Stimulated activated CD8-positive, alpha-beta memory T cell treated with anti-CD3 and anti-CD28 coated beads, Interleukin-7, amount 100 ng/mL, for 24 hours (primary cell): ENCODE measurements at regions not wholly inside any gene's neighbourhood (a gene's known extent, or its start where the extent isn't known, plus 50 kb on each side); places are given as distances from the start of the nearest gene placed in this dataset.

ENCODE experiments used
- DNase-seq: peaks from one replicate; pipeline ENCODE4 v3.0.0-alpha.2; 2020; ENCODE audit warnings: low read depth

GRCh38 chrX:39809331-39809730 is 288.4 kb downstream of the BCOR start:
- DNase-seq: no peak

- no peak for DNase-seq
Observed at GRCh38 chrX:39810901-39811300, 286.9 kb downstream of the BCOR start.

GRCh38 chrX:39811376-39811775 is 286.4 kb downstream of the BCOR start:
- DNase-seq: no peak

DNA sequence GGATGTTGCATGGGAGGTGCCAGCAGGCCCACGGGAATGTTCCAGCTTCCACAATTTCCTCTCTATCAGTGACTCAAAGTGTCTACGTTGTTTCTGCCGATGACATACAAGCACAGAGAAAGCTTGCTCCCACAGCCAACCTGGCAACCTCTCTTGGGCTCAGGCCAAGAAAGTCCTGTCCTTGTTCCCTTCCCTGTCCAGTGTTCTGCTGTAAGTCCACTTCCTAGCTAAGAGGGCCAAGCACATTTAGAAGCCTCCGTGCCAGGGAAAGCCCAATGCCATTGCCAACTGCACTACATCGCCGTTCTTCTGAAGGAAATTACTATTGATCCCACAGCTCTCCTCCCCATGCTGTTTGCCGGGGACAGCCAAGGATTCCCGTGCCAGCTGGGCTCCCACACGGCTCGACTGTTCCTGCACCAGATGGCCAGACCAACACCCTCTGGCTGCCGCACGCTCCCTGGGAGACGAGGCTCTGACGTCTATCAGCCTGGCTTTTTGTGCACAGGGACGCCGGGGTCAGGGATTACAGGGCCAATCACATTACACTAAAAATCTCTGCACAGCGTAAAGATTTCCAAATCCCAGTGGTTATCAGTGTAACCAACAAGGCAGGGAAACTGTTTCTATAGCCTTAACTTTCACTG is 284.0 kb downstream of the BCOR start:
- DNase-seq: no peak

DNA sequence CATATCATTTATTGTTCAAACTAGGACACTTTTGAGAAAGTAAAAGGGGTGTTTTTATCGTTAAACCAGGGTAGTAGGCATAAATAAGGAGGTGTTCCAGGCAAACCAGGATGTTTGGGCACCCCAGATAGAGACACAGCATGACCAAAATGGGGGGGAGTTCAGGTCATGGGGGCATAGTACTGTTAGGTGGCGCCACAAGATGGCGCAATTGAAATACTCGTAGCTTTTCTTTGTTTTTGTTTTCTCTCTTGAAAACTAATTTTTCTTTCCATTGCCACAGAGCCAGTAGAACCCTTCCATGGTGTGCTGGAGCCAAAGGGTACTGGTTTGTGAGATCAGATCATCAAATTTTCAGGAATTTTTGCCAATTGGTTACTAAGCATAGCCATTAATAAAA is 283.4 kb downstream of the BCOR start:
- no peak for DNase-seq

GRCh38 chrX:39815631-39816030 is 282.1 kb downstream of the BCOR start:
- no peak for DNase-seq

DNA sequence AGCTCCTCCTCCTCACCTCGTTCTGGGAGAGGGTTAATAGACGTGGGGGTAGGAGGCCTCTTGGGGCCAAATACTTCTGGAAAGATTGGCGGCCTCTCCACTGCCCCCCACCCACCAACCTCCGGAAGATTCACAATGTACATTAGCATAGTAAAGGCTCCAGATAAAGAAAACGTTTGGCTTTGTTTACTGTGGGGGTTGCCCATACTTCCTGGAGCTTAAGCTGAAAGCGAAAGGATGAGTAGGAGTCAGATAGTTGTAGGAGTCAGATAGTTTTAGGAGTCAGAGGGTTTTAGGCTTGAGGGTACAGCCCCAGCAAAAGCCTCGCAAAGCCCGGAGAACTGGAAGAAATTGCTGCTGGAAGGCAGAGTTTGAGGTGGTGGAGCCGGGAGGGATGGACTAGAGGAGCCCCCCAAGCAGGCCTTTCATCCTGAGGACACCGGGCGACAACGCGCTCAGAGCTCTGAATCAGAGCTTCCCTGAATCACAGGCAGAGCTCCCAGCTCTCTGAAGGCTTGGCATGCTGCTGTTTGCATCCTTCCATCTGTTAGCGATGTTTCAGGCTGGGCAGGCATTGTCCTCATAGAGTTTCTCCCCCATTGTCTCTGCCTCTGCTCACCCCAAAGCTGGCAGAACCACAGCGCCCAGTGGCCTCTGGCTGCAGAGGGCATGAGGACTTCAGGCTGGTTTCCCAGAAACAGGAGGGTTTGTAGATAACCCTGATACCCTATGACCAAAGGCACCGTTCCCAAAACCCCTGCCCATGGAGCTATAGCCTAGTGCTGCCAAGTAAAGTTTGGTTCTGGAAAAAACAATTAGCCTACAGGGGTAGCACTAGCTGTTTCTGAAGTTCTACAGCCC is 280.7 kb downstream of the BCOR start:
- no peak for DNase-seq

DNA sequence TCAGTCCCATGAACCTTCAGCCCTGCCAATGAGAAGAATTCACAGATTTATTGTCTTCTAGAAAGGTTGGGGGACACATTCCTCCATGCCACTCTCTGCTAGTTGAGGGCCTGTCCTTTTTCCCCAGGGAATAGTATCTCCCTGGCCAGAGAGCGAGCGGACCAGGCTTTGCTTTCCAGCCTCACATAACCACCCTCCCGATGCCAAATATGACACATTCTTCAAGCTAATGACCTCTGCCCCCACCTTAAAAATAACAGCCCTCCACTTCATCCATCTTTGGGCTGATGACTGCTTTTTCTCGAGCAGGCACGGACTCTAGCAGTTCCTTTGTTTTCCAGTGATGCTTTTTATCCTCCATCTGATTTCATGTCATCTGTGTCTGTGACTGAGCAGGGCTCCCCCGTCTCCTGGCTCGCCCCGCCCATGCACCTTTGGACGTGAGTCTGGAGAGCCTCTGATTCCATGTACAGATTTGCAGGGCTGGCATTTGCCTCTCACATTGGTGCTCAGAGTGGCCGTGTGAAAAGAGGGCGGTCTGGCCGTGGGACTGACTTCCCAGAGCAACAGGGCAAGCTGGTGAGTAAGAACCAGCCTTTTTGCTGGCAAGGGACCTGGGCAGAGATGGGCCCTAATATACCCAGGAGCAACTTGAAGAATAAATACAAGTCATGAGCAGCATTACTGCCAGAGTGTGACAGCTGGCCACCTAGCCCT is 279.8 kb downstream of the BCOR start:
- DNase-seq: no peak

DNA sequence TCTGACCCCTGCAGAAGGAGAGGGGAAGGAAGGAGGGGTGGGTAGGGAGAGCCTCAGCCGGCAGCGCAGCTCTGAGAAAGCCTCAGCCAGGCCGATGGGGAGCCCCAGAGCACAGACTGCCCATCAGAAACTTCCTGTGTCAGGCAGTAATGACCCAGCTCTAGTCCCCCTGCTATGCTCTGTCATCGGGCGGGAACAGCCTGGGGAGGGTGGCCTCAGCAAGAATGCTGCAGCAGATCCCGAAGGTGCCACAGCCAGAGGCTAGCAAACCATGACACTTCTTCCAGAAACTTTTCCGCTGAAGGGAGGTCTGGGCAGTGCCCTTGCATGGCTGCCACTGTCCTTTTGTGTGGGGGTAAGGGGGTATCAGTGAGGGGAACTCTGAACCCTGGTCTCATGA is 279.0 kb downstream of the BCOR start:
- no peak for DNase-seq

- DNase-seq: no peak
Observed at GRCh38 chrX:39819921-39820849, 277.6 kb downstream of the BCOR start.

GRCh38 chrX:39820938-39821708 is 276.6 kb downstream of the BCOR start:
- DNase-seq: no peak

- DNase-seq: no peak
Observed at GRCh38 chrX:39821709-39822095, 276.1 kb downstream of the BCOR start.

GRCh38 chrX:39822133-39822748 is 275.5 kb downstream of the BCOR start:
- no peak for DNase-seq

DNA sequence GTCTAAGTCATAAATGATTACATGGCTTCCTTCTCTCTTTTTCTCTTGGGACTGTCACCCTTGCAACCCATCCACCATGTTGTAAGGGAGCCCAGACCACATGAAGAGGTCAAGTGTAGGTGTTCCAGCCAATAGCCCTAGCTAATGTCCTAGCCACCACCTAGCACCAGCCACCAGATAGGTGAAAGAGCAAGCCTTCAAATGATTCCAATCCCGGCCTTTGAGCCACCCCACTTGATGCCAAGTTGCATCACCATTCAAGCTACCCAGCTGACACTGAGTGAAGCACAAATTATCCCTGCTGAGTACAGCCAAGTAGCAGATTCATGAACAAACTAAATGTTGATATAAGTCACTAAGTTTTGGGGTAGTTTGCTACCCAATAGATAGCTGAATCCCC is 274.3 kb downstream of the BCOR start:
- no peak for DNase-seq

- no peak for DNase-seq
Observed at GRCh38 chrX:39823854-39824253, 273.9 kb downstream of the BCOR start.

DNA sequence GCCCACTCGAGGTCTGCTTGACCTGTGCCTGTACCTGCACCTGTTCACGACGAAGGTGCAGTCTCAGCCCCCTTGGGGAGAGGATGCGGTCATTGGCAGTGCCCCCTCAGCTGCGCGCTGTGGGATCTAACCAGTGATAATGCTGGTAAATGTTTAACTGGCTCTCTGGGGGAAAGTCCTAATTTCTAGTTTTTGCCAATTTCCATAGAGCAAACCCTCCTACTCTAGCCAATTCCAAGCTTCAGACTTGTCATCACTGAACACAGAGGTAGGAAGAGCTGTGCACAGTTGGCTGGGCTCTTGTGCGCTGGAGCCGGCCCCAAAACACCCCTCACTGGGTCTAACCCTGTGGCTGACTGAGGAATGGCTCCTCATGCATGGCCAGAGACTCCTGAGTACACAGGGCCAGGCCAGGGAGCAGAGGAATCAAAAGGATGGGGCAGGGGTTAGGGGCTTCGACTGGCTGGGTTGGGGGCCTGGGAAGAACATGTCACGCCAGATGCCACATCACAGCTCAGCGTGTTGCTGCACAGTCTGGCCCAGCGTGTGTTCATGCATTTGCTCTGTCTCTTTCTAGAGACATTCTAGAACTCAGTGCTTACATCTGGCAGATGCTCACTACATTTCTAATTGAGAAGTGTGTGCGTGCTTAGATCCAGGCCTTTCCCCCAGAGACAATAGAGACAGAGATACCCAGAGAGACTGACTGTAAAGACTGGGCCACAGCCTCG is 270.8 kb downstream of the BCOR start:
- DNase-seq: no peak

DNA sequence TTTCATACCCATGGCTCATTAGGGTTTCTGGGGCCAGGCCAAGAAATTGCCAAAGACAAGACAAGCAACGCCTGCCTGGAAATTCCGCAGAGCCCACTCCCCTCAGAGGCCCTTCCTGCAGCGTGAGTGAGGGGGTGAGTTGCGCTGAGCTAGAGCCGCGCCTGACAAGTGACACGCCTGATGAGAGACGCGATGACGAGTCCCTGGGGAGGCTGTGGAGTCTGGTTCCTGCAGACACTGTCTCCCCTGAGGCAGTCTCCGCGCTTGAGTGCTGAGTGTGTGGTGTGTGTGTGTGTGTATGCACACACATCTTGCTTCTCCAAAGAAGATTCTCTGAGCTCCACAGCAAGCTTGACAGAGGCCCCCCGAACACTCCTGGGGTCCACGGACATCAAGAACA is 269.8 kb downstream of the BCOR start:
- no peak for DNase-seq

- no peak for DNase-seq
Observed at GRCh38 chrX:39828971-39829370, 268.8 kb downstream of the BCOR start.

DNA sequence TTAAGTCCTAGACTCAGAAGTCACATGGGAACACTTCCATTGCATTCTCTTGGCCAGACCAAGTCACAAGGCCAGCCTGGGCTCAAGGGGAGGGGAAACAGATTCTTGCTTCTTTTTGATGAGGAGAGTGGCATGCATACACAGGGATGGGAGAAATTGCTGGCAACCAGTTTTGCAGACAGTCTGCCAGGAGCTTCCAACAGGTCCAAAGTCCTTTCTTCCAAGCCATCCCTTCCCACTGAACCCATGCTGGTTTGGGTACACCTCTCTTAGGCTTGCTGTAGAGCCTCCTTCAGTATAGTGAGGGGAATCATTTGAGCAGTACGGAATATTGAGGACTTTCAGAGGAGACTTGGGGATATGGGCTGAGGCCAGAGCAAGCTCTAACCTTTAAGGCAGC is 267.8 kb downstream of the BCOR start:
- DNase-seq: no peak

GRCh38 chrX:39830414-39830813 is 267.3 kb downstream of the BCOR start:
- no peak for DNase-seq
